AG04450 (cell line): ENCODE measurements at regions not wholly inside any gene's neighbourhood (a gene's known extent, or its start where the extent isn't known, plus 50 kb on each side); places are given as distances from the start of the nearest gene placed in this dataset.

Experiments used
- CTCF ChIA-PET: fragments of 300-600, 350-600 bp; formaldehyde crosslinking; extraction: SDS; loops from one replicate; lab custom pipeline; 2022; ENCODE audit warnings: antibody characterized with exemption, inconsistent platforms; lab: Charles Lee
- POLR2A ChIA-PET: fragments of 350-600 bp; formaldehyde crosslinking; extraction: SDS; loops from one replicate; lab custom pipeline; 2021; ENCODE audit warnings: antibody characterized with exemption, inconsistent platforms; lab: Yijun Ruan, JAX
- DNase-seq: peaks from one replicate; pipeline ENCODE4 v3.0.0-alpha.2; 2011; ENCODE audit warnings: low read depth, low spot score
- H3K27ac ChIP-seq: one replicate; pipeline ENCODE4 v1.5.1; 2012; ENCODE audit warnings: low read depth, low read length, control low read depth
- H3K27me3 ChIP-seq: one replicate; pipeline ENCODE4 v1.6.0; 2012; ENCODE audit warnings: low read length; ENCODE audit not compliant: control insufficient read depth, insufficient read depth
- H3K4me3 ChIP-seq: 2 replicates; pipeline ENCODE4 v1.5.1; 2011; ENCODE audit warnings: mild to moderate bottlenecking, low read depth, low read length, control low read depth
- H3K9me3 ChIP-seq: 2 replicates; pipeline ENCODE4 v1.5.1; 2012; ENCODE audit warnings: low read length; ENCODE audit not compliant: control insufficient read depth, insufficient read depth
- TF ChIP-seq, protein P1 (sequence below): IDR thresholded peaks from 2 replicates; pipeline ENCODE4 v1.5.1; 2011; ENCODE audit warnings: low read depth, low read length, control low read depth, inconsistent platforms

DNA sequence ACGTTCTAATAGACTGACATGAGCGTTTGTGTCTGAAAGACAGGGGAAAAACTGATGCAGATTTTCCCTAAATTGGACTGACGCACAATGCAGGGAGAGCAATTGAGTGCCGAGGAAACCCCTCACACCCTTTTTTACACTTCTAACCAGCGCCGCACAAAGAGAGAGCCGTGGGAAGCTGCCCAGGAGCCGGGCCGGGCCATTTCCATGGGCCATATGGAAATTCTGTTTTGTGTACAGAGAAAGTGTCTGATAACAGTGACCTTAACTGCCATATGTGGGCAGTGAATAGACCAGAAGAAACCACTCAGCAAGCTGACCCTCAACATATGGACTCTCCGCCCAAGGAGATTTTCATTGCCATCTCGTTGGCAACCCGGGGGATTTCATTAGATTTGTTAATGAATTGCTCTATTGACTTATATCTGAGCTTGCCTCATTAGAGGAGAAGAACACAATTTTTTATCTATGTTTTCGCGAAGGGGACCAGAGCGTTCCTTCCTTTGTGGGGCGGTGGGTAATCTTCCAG lies 225.9 kb upstream of the IRX3 start:
- TF ChIP-seq, protein P1, sequence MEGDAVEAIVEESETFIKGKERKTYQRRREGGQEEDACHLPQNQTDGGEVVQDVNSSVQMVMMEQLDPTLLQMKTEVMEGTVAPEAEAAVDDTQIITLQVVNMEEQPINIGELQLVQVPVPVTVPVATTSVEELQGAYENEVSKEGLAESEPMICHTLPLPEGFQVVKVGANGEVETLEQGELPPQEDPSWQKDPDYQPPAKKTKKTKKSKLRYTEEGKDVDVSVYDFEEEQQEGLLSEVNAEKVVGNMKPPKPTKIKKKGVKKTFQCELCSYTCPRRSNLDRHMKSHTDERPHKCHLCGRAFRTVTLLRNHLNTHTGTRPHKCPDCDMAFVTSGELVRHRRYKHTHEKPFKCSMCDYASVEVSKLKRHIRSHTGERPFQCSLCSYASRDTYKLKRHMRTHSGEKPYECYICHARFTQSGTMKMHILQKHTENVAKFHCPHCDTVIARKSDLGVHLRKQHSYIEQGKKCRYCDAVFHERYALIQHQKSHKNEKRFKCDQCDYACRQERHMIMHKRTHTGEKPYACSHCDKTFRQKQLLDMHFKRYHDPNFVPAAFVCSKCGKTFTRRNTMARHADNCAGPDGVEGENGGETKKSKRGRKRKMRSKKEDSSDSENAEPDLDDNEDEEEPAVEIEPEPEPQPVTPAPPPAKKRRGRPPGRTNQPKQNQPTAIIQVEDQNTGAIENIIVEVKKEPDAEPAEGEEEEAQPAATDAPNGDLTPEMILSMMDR: no peak
- DNase-seq: no peak
- ChIA-PET POLR2A (no interaction called here), CTCF (no interaction called here)
- Histone ChIP-seq H3K27me3 (peaks cover 7% of the 10 kb centered on the region), H3K4me3 (no peak overlapping the region), H3K9me3 (peaks cover 5% of the 10 kb centered on the region; the same call in 1 of the 2 replicates), H3K27ac (no peak overlapping the region)

DNA sequence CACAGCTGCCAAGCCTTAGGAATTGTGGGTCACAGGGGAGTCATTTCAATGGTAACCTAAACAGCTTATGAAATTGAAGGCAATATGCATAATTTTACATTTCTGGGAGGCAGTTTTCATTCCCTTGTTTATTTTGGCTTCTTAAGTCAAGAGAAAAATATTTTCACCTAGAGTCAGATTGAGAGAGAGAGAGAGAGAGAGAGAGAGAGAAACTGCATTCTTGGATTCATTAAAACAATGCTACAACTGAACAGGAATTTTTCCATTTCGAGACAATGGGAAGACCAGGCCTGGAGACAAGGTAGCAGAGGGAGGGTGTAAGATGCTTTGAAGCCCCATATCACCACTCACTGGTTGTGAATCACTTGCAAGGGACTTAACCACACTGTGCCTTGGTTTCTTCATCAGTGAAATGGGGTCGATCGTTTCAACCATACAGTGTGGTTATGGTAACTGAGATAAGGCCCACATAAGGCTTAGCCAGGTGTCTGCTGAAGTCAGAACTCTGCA lies 224.7 kb upstream of the IRX3 start:
- POLR2A ChIA-PET: no interaction called here
- no peak for DNase-seq
- peaks cover 5% of the 10 kb centered on the region; the same call in 1 of the 2 replicates for H3K9me3 ChIP-seq
- CTCF ChIA-PET: no interaction called here
- TF ChIP-seq, protein P1: no peak
- no peak overlapping the region for H3K27ac ChIP-seq
- peaks cover 6% of the 10 kb centered on the region for H3K27me3 ChIP-seq
- no peak overlapping the region for H3K4me3 ChIP-seq

DNA sequence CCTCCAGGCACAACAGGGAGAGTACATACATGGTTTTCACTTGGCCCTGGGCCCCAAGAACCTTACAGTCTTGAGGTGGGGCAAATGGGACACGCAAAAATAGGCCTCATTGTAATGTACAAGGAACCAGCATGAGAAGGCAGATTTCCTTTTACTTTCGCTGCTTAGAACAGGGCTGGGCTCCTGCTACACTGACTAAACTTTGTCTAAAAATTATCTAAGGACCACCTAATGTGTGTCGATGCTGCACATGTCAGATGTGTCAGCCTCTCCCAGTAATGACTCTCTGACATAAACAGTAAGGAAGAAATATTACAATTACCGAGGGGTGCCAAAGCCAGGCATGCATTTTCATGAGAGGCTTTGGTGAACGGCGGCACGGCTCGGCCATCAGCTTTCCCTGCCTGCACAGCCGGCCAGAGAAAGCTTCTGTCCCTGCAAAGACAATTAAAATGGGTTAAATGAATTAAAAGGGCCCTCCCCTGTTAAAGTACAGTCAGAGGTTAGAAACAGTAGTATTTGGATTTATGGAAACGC lies 224.2 kb upstream of the IRX3 start:
- DNase-seq: no peak
- peaks cover 6% of the 10 kb centered on the region for H3K27me3 ChIP-seq
- peaks cover 5% of the 10 kb centered on the region; the same call in 1 of the 2 replicates for H3K9me3 ChIP-seq
- POLR2A ChIA-PET: no interaction called here
- TF ChIP-seq, protein P1: no peak
- no peak overlapping the region for H3K27ac ChIP-seq
- no peak overlapping the region for H3K4me3 ChIP-seq
- CTCF ChIA-PET: no interaction called here

DNA sequence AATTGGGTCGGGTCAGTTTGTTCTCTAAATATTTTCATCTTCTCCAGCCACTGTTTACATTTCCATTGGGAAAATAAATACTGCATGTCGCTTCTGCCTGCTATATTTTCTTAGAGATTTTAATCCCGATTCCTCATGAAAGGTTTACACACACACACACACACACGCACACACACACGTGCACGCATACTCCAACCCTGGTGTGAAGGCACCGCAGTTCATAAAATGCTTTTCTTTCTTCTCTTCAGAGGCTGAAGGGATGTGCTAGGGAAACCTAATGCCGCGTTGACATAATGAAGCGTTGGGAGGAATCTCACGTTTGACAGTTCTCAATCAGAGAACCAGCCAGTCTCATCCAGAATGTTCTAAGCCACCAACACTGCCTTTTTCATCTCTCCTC lies 222.9 kb upstream of the IRX3 start:
- TF ChIP-seq, protein P1: no peak
- CTCF ChIA-PET: no interaction called here
- POLR2A ChIA-PET: no interaction called here
- Histone ChIP-seq H3K9me3 (peaks cover 5% of the 10 kb centered on the region; the same call in 1 of the 2 replicates), H3K4me3 (no peak overlapping the region), H3K27me3 (peaks cover 6% of the 10 kb centered on the region), H3K27ac (no peak overlapping the region)
- no peak for DNase-seq

DNA sequence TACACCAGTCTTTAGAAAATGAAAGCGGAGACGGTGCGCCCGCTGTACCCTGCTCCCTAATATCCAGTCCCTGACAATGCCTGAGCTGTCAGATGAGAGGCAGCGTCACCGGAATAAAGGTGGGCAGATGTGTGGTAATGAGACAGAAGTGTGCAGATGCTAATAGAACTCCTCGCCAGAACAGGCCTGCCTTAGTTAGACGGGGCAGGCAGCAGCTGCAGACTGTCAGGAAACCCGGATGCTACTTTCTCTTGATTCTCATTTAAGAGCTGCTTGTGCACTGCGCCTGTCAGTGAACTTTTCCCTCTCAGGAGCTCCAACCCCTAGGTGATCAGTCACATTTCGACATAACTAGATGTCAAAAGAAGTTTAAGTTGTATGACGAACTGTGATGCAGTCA lies 221.8 kb upstream of the IRX3 start:
- H3K4me3 ChIP-seq: no peak overlapping the region

More for the DNA sequence above, 221.8 kb upstream of the IRX3 start:
- TF ChIP-seq, protein P1: no peak
- Histone ChIP-seq H3K27ac (no peak overlapping the region), H3K9me3 (peaks cover 5% of the 10 kb centered on the region; the same call in 1 of the 2 replicates), H3K27me3 (peaks cover 6% of the 10 kb centered on the region)
- no peak for DNase-seq
- CTCF ChIA-PET: no interaction called here
- POLR2A ChIA-PET: no interaction called here
